Uterus (tissue), 2 donors: ENCODE measurements at regions not wholly inside any gene's neighbourhood (a gene's known extent, or its start where the extent isn't known, plus 50 kb on each side); places are given as distances from the start of the nearest gene placed in this dataset.

Experiments used
- POLR2A ChIP-seq, 2 donors: fragments of 450-650 bp; IDR thresholded peaks; one replicate each; pipeline ENCODE4 v1.6.1; 2016; ENCODE audit warnings: antibody characterized with exemption in 2 of 2, mild to moderate bottlenecking in 1 of 2, moderate library complexity in 1 of 2
- TF ChIP-seq, protein P1 (sequence below), 4 experiments: fragments of 200-600 bp in 2 of 4; fragments of 450-650 bp in 2 of 4; sonication (generic) in 2 of 4; IDR thresholded peaks; one replicate each; pipeline ENCODE4 v1.5.1; 2016 to 2019; ENCODE audit warnings: antibody characterized with exemption in 4 of 4, mild to moderate bottlenecking in 2 of 4, moderate library complexity in 1 of 4

GRCh38 chr5:167987490-167988280 lies 303.8 kb upstream of the WWC1 start:
- no peak for TF ChIP-seq POLR2A (IDR thresholded peaks at IDR 0.05)
- TF ChIP-seq, protein P1, sequence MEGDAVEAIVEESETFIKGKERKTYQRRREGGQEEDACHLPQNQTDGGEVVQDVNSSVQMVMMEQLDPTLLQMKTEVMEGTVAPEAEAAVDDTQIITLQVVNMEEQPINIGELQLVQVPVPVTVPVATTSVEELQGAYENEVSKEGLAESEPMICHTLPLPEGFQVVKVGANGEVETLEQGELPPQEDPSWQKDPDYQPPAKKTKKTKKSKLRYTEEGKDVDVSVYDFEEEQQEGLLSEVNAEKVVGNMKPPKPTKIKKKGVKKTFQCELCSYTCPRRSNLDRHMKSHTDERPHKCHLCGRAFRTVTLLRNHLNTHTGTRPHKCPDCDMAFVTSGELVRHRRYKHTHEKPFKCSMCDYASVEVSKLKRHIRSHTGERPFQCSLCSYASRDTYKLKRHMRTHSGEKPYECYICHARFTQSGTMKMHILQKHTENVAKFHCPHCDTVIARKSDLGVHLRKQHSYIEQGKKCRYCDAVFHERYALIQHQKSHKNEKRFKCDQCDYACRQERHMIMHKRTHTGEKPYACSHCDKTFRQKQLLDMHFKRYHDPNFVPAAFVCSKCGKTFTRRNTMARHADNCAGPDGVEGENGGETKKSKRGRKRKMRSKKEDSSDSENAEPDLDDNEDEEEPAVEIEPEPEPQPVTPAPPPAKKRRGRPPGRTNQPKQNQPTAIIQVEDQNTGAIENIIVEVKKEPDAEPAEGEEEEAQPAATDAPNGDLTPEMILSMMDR (IDR thresholded peaks at IDR 0.05), result no peak
